MV-4-11 (cell line): ENCODE measurements at regions not wholly inside any gene's neighbourhood (a gene's known extent, or its start where the extent isn't known, plus 50 kb on each side); places are given as distances from the start of the nearest gene placed in this dataset.

Source experiments
- DNase-seq: peaks from one replicate; lab custom pipeline; 2025; lab: John Stamatoyannopoulos, UW

DNA sequence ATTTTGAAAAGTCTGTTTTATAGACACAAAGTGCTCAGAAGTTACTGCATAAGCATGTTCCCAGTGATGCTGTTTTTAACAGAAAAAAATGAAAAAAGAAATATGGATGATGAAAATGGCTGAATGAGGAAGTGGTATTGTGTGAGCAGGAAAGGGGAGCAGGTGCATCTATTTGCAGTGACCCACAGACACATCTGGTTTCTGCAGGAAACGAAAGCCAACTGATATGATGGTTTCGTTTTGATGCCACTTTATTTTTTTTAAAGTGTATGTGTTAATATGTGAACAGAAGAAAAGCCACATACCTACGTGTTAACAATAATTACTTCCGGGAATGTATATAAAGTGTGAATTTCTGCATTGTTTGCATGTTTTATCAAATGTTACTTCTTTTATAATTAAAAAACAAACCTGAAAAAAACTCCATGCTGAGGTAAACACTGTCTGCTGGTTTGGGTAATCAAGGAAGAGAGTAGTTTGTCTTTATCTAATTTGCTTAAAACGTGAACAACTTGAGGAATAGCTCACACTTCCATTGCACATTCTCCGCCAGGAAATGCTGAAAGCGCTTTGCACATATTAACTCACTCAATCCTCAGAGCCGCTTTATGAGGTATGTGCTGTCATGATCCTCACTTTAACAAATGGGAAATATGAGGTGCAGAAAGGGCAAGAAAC lies 1335.9 kb downstream of the TBC1D22A start:
- DNase-seq: peak; percentile 96

DNA sequence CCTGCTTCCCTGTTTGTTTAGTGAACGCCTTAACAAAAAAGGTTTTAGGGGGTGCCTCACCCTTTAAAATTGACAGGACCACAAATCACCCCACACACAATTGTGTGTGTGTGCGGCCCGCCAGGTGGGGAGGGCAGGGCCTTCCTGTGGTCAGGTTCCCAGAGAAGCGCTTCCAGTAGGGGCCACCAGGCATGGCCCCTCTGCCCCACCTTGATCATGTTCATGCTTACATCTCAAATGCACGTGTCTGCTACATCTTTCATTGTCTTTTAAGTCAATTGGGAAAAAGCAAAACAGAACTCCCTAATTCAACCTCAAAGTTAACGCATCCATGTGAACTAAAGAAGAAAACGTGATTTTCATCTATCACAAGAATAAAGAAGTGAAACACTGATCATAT lies 1335.3 kb downstream of the TBC1D22A start:
- DNase-seq: no peak

DNA sequence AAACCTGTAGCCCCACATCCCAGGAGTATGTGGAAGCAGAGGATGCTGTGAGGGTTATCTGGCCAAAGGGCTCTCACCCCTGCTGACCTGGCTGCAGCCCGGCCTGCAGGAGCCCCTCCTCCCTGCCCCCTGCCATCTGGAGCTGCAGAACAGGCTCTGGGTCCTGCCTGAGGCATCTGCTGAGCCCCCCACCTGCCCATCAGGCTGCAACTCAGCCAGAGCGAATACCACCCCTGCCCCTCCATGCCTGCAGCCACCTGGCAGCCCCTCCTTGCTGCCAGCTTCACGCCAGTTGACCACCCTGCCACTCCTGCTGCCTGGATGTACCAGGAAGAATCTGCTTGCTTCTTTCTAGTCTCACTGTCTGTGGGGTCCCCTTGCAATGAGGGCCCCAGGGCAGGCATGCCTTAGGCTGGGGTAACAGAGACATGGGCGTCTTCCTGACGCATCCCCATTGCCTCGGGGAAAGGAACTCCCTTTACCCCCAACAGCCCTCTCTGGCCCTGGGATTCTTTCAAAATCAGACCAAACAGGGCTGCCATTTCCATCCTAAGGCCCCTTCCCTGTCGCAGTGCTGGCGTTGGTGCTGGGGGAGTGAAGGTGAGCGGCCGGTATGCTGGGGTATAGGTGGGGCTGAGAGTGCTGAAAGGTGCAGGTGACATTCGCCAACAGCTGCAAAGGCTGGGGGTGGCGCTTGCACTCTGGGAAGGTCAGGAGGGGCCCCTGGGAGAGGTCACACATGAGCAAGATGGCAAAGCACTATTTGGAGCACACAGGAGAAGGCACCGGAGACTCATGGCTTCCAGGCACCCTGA lies 1334.6 kb downstream of the TBC1D22A start:
- DNase-seq: no peak

DNA sequence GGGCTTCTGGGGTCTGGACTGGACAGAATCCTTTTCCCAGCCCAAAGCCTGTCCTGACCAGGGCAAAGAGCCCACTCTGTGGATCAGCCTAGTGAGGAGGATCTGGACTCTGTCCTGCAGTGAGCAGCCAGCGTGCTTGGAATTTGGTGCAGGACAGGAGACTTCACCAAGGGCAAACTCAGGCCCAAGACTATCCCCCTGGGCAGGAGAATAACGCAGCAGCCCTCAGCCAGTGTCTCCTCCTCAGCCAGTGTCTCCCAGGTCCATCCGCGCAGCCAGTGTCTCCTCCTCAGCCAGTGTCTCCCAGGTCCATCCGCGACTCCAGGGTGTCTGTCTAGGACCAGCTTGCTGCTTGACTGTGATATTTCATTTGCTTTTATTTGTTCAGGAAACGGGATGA lies 1334.0 kb downstream of the TBC1D22A start:
- no peak for DNase-seq

DNA sequence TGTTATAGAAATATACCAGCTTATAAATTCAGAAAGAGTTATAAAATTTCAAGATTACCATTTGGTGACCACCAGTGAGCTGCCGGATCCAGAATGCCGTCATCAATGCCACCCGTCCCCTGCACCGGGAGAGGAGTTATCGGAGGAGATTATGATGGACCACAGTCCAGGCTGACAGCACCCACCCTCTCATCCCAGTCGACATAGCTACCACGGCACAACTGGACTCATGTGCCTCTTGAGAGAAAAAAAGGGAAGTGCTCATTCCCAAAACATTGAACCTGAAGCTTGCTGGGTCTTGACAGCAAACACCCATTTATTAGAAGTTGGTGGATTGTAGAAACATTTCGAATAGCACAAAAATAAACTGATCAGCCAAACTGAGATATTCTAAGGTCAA lies 1331.5 kb downstream of the TBC1D22A start:
- peak; percentile 21 for DNase-seq

DNA sequence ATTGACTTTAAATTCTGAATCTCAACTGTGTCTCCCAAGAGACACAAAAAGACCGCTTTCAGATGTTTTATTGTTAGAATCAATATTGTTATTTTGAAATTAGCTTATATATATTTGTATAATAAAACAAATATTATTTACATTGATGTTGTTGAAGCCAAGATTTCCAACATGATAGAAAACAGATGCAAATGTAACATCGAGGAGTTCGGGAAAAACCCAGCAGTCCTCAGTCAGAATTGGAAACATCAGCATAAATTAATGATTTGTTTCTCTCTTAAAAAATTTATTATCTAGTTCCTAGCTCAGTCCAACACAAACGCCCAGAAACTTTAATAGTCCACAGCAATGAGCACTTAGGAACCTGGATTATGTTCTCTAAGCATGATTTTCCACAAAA lies 1330.4 kb downstream of the TBC1D22A start:
- no peak for DNase-seq

DNA sequence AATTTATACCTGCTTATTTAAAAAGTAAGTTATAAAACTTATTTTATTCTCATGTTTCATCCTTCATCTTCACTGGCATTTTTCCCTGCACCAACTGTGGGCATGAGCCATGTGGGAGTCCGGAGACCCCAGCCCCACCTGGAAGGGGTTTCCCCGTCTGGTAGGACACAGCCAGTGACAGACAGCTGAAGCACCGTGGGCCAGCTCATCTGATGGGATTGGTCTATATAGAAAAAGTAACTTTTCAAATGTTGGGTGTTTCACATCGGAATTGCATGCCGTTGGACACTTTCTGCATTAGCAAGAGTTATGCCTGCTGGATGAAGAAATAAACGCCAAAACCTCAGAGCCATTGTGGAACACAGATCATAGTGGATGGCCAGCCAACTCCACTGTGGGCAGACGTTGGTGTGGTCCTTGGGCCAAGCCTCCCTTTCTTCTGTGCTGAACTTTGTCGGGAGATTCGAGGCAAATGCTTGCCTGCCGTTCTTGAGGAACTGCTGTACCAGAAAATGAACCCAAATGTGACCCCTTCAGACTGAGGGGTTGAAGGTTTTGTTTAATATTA lies 1329.3 kb downstream of the TBC1D22A start:
- no peak for DNase-seq

DNA sequence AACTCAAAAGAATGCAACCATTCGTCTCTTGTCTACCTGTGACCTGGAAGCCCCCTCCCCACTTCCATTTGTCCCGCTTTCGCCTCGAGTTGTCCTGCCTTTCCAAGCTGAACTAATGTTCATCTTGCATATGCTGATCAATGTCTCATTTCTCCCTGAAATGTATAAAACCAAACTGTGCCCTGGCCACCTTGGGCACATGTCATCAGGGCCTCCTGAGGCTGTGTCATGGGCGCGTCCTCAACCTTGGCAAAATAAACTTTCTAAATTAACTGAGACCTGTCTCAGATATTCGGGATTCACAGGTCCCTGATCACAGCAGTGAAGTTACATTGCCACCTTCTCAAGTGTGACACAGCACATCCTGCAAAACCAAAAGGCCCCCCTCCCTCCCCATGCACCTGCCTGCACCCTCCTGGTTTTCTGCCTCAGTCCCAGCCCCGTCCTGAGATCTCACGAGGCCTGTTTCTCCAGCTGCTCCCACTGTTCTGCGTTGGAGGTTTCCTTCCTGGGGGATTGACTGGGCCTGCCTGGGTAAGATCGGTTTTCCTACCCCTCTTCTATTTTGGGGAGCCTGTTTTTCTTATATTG lies 1328.7 kb downstream of the TBC1D22A start:
- DNase-seq: no peak

DNA sequence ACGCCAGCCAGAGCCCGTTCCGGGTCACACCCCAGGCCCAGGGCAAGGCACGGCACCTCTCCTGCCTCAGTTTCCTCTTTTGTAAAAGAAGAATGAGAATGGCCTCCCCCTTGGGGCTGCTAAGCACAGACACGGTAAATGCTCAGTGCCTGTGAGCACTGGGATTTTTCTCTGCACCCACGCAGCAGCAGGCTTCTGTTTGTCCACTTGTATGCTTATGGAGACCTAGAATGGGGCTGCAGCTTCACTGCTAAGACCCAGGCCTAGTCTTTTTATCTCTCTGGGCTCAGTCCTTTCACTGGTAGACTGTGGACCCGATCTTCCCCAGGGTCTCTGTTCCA lies 1327.9 kb downstream of the TBC1D22A start:
- no peak for DNase-seq

DNA sequence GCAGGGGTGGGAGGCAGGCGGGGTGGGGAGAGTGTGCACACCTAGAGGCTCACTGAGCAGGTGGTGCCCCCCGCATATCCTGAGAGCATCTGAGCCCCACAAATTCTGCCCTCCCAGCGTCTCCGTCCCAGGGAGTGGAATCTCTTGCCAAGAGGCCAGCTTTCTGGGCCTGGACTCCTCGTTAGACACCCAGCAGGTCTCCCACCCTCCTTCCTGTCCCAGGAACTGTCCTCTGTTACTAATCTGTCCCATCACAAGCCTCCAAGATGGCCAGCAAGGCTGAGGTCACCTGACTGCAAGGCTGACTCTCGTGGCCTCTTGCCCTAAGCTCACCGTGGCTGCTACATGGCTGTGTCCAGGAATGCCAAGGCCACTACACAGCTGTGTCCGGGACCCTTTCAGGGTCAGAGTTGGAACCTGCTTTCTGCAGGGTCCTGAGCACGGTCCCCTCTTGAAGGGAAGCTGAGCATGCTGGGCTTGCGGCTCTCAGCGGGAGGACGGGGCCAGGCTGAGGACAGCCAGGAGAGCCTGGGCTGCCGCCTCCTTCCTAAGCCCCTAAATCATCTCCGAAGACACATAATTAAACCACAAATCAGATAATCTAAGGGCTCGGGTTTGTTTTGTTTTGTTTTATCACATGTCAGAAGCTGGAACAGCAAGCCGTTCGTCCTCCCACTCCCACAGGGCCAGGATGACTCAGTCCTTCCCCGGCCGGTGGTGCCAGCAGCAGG lies 1327.3 kb downstream of the TBC1D22A start:
- DNase-seq: peak; percentile 40

DNA sequence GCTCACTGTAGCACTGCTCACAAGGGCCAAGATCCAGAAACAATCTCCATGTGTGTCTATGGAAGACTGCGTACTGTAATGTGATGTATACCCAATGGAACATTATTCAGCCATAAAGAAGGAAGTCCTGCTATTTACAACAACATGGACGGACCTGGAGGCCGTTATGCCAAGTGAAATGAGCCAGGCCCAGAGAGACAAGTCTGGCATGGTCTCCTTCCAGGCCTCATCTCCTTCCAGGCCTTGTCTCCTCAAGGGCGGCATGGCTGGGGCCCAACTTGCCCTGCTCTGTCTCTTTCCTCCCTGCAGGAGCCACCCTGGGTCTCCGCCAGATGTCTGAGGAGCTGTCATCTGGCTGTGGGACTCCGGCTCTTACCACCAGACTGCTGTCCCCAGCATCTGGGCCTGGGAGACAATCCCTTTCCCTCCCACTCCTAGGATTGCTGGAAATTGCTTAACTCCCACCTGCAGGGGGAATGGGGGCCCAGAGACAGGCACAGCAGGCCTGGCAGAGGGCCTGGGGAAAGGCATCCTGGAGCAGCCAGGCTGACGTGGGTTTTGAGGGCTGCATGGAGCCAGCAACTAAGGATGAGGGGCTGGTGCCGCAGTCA lies 1326.6 kb downstream of the TBC1D22A start:
- no peak for DNase-seq

DNA sequence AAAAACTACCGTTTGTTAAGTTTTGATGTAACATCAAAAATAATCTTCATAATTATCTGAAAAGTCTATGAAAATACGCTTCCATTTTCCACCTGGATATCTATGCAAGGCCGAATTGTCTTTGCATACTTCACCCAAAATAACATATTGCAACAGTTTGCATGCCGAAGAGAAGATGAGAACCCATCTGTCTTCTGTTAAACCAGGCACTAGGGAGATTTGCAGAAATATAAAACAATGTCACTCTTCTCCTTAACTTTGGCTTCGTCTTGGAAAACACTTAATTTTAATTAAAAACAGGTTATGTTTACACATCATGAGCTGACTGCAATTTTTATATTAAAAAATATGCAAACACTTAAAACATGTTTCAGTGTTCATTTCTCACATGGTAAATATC lies 1325.8 kb downstream of the TBC1D22A start:
- no peak for DNase-seq

DNA sequence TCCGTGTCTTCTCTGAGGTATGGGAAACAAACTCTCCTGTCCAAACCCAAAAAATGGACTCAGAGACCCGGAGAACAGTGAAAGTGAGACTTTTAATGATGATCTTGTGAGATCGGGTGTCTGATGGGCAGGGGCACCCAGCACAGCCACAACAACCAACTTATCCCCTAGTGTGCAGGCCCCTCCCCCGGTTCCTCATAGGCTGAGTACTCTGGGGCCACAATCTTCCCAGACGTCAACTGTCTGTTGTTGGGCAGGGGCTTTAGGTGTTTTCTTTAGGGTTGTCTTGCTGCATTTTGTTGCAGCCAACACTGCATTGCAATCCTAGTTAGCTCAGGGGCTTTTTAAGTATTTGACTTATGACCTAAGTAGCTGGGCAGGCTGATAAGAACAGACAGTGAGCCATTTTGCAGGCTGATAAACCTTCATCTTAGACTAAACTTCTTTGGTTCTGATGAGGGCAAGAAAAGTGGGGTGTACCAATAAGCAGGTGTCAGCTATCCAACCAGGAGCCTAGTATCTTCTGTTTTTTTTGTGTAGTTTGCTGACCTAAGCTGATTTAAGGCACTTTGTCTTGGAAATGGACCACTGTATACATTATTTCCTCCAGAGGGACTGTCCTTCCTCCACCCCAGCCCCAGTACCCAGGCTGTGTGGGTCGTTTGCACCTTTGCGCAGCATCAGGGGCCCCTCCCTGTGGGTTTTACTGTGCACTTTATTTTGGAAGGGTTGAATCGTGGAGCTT lies 1323.6 kb downstream of the TBC1D22A start:
- no peak for DNase-seq

DNA sequence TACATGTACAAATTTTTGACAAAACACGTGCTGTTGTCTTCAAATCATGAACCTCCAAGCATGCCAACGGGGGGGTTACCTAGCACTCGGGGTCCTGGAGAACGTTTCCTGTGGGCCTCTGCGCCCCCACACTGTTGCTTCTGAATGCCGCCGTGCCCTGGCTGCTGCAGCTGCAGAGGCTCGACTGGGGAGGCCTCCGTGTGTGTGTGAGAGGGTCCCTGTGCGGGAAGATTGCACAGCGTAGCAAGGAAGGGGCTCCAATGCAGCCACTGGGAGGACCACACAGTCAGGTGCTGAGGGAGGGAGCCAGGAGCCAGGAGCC lies 1322.2 kb downstream of the TBC1D22A start:
- no peak for DNase-seq

DNA sequence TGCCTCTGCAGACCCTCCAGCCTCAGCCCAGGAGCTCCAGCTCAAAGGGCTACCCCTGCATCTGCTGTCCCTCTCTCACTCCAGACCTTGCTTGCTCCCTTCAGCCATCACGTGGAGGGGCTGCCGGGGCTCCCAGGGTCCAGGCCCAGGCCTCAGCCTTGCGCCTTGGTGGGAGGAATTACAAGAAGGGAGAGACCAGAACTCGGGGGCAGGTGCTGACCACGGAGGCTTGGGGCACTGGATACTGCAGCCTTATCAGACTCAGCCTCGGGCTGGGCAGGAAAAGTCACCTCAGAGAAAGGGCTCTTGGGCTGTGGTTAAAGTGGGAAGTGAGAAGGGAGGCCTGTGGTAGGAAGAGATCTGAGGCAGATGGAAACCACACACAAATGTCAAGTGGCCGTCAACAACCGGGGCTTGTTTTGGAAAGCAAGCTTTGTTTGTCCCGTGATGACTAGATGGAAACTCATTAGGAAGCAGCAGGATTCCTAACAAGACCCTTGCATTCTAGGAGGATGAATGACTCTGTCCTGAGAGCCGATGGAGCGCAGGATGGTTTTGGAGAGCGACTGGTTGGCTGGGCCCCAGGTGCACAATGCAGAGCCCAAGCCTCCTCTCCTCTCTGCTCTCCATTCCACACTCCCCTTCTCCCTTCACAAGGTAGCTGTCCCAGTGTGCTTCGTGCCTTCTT lies 1321.7 kb downstream of the TBC1D22A start:
- peak; percentile 86 for DNase-seq

DNA sequence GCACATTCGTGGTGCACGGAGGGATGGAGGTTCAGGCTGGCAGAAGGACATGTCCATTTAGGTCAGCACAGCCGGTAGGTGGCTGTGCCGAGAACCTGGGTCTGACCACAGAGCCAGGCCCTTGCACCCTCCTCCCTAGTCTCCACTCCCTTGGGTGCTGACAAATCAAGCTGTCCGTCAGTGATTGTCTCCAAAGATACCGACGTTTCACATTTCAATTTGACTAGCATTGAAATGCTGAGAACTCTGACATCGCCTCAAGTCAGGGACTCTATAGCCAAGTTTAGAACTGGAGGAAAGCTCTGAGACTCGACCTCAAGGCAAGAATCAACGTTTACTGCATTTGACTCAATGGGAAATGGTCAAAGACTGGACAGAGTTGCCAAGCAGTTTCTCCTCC lies 1321.1 kb downstream of the TBC1D22A start:
- no peak for DNase-seq

DNA sequence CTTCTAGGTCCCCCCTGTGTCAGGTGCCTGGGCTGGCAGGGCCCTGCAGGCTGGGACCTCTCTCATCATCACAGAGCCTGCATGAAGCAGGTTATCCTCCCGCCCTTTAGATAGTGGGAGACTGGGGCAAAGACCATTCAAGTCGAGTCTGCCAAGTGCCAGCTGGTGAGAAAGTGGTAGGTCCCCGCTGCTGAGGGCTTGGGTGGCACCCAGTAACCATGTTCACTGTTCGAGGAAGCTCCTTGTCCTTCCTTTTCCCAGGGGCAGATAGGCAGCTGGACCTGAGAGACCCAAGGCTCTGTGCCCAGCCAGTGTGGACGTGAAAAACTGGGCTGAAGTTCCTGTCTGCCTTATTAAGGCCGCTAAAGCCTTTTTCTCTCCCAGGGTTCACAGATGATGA lies 1319.8 kb downstream of the TBC1D22A start:
- DNase-seq: no peak

DNA sequence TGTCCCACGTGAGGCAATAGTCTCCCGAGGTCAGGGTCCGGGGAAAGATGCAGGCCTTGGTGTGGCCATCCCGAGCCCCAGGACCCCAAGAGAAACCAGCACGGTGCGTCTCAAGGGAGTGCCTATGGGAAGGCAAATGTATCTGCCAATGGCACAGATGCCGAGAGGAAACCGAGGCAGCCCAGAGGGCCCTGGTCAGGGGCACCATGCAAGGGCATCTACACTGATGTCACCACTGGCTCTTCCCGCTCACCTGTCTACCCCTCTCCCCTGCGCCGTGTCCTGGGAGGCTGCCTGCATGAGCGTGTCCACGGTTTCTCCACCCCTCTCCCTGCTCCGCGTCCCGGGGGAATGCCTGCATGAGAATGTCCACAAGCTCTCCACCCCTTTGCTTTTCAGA lies 1318.8 kb downstream of the TBC1D22A start:
- DNase-seq: no peak

DNA sequence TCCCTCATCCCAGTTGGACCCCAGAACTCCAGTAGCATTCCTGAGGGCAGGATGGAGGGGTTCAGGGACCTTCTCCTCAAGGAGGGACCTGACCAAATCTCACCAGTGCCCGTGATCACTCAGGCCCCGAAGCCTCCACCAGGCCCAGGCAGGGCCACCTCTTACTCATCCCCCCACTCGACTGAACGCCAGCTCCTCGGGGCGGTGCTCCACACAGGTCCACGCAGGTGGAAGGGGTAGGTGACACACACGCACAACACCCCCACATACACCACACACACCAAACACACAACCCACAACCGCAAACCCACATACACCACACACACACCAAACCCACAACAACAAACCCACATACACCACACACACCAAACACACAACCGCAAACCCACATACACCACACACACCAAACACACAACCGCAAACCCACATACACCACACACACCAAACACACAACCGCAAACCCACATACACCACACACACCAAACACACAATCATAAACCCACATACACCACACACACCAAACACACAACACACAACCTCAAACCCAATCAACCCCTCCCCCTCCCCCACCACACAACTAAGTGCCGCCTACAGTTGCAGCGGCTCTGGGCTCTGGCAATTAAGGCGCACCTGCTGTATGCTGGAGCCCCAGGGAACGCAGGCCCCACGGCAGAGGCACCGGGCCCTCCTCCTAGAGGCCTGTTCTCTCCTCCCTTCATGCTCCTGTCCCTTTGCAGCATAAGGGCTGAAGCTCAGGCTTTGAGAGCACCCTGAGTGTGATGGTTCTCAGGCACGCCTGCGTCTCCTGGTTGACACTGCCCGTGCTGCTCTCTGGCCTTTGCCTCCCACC lies 1318.1 kb downstream of the TBC1D22A start:
- DNase-seq: no peak
